ENCODE measurements at regions not wholly inside any gene's neighbourhood (a gene's known extent, or its start where the extent isn't known, plus 50 kb on each side); places are given as distances from the start of the nearest gene placed in this dataset.

- no peaks in the 10 kb centered on the region for H4K20me1 ChIP-seq (ENCODE audit: control insufficient read depth, insufficient read depth, insufficient read length)
- H2BK15ac ChIP-seq (ENCODE audit: low read depth, low read length) = no peak overlapping the region
- no peaks in the 10 kb centered on the region for H3K79me1 ChIP-seq (ENCODE audit: insufficient read depth, low read depth, low read length, poor library complexity, severe bottlenecking)
- no CpG with 5 or more reads among the region's 3 CpGs for WGBS (ENCODE audit: extremely low coverage, insufficient read length, low lambda C conversion rate)
- no peak overlapping the region for H2AFZ ChIP-seq (ENCODE audit: low read length)
- H3K9ac ChIP-seq (ENCODE audit: extremely low read depth, insufficient read length, low read length) = no peak overlapping the region
- H3K23me2 ChIP-seq (ENCODE audit: insufficient read length, low read depth, low read length, poor library complexity, severe bottlenecking) = no peaks in the 10 kb centered on the region
- H2AK5ac ChIP-seq (ENCODE audit: insufficient read length, low read length) = no peak overlapping the region
- H3K27ac Mint-ChIP-seq = no peak overlapping the region
- no peaks in the 10 kb centered on the region for H3K9me3 ChIP-seq (ENCODE audit: control insufficient read depth, low read depth, low read length)
- no peak overlapping the region for H3K4me3 Mint-ChIP-seq
- H2BK20ac ChIP-seq (ENCODE audit: low read depth, low read length, poor library complexity, severe bottlenecking) = no peak overlapping the region
- no peak overlapping the region for H4K91ac ChIP-seq (ENCODE audit: insufficient read length, low read depth, low read length)
- no peak overlapping the region for H3K18ac ChIP-seq (ENCODE audit: insufficient read length, low read depth, low read length)
- no peak overlapping the region for H3K4ac ChIP-seq (ENCODE audit: low read depth, low read length)
- no peak overlapping the region for H3K14ac ChIP-seq (ENCODE audit: insufficient read depth, low read length)
- peaks cover 11 to 21% of the 10 kb centered on the region in 2 experiments; a peak in 4 of 5 replicates for H3K9me3 Mint-ChIP-seq
- no peak for DNase-seq
- H4K5ac ChIP-seq (ENCODE audit: insufficient read length, low read depth, low read length) = no peak overlapping the region
- H3K27me3 ChIP-seq (ENCODE audit: insufficient read depth, low read length) = no peaks in the 10 kb centered on the region
- no peak overlapping the region for H3K56ac ChIP-seq (ENCODE audit: insufficient read length, low read depth, low read length)
- H2BK12ac ChIP-seq (ENCODE audit: insufficient read length, low read depth, low read length) = no peak overlapping the region
- H3K23ac ChIP-seq (ENCODE audit: insufficient read length, low read depth, low read length) = no peak overlapping the region
- no peaks in the 10 kb centered on the region; the same call in 1 of the 2 replicates for H3K27me3 Mint-ChIP-seq (ENCODE audit: low read depth)
- no peaks in the 10 kb centered on the region for H3K79me2 ChIP-seq (ENCODE audit: insufficient read depth, low read length)
- no peak overlapping the region for H3K4me2 ChIP-seq (ENCODE audit: insufficient read depth, insufficient read length, low read length)
- H2BK120ac ChIP-seq (ENCODE audit: low read depth, low read length, poor library complexity, severe bottlenecking) = no peak overlapping the region
- no peak for TF ChIP-seq CTCF (conservative IDR thresholded peaks at IDR 0.05)
- no peak overlapping the region for H4K8ac ChIP-seq (replicated peaks; ENCODE audit: insufficient read length, low read depth, low read length)
- H3T11ph ChIP-seq (ENCODE audit: low read length) = no peak overlapping the region
- no peaks in the 10 kb centered on the region for H3K4me1 ChIP-seq (ENCODE audit: insufficient read depth, low read length)
- no peaks in the 10 kb centered on the region for H3K4me1 Mint-ChIP-seq
- H3K36me3 Mint-ChIP-seq (ENCODE audit: insufficient read depth in 1 of 3, low read depth in 3 of 3) = peaks cover 2 to 20% (median 18%) of the 10 kb centered on the region in 3 experiments
- no peak overlapping the region for H3K27ac ChIP-seq (ENCODE audit: insufficient read length, low read depth, low read length)
- no peak overlapping the region for H2BK5ac ChIP-seq (ENCODE audit: insufficient read length, low read length)
These were observed 829.4 kb upstream of the ALCAM start for GRCh38 chr3:104537323-104537722.
